Activated T-helper 1 cell treated with anti-CD3 and anti-CD28 coated beads, Interleukin-12 subunit alpha, Interleukin-12 subunit beta, Interleukin-2, Interleukin-4 antibody, amounts not matched to agents 30 ng/mL and 10 ng/mL and 1 ng/mL, durations not matched to agents 14 hours and 24 hours and 36 hours (primary cell): ENCODE measurements at regions not wholly inside any gene's neighbourhood (a gene's known extent, or its start where the extent isn't known, plus 50 kb on each side); places are given as distances from the start of the nearest gene placed in this dataset.

Source experiments
- DNase-seq: peaks from one replicate; pipeline ENCODE4 v3.0.0; 2021; ENCODE audit warnings: low spot score
- H3K27ac Mint-ChIP-seq: one replicate; pipeline ENCODE4 v1.8.0; 2021; ENCODE audit warnings: mild to moderate bottlenecking, mixed read lengths
- H3K27me3 Mint-ChIP-seq: one replicate; pipeline ENCODE4 v1.8.0; 2022; ENCODE audit warnings: mild to moderate bottlenecking, moderate library complexity, mixed read lengths; ENCODE audit not compliant: insufficient read depth
- H3K36me3 Mint-ChIP-seq: one replicate; pipeline ENCODE4 v1.8.0; 2021; ENCODE audit warnings: low read depth, mixed read lengths
- H3K4me1 Mint-ChIP-seq: one replicate; pipeline ENCODE4 v1.8.0; 2021; ENCODE audit warnings: low read depth, mixed read lengths
- H3K4me3 Mint-ChIP-seq: one replicate; pipeline ENCODE4 v1.8.0; 2021; ENCODE audit warnings: mild to moderate bottlenecking, moderate library complexity, mixed read lengths
- H3K9me3 Mint-ChIP-seq: one replicate; pipeline ENCODE4 v1.8.0; 2021; ENCODE audit warnings: mixed read lengths
- intact Hi-C: fragments of 100-400 bp; cut with micrococcal nuclease; formaldehyde crosslinking; loops from one replicate; pipeline ENCODE4 v1.15.1; 2024

DNA sequence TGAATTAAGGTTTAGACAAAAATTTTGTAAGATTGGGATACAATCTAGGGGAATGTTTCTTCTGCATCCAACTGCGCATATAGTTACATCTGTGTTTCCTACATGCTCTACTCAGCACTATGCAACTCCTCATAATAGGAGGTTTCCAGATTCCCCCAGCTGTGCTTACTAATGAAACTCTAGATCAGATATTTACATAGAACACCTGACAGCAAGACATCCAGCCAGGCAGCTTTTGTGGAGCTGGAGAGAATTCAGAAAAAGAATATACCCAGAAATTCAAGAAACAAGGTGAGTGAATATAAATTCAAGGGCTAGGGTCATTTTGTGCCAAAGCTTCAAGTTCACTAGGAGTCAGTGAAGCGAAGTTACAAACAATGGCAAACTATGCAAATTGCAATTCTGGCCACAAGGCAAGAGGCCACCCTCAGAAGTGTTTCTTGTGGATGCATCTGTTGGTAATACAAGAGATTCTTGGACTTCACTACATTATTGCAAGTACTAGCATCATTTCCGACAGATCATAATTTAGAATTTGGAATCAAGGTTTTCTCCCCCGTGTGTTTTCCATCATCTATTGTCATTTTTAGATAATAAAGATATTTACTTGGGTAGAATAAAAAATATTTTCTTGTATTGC is 341.2 kb upstream of the NAV3 start:
- Mint-ChIP-seq H3K36me3 (no peaks in the 10 kb centered on the region), H3K4me1 (no peaks in the 10 kb centered on the region), H3K27me3 (no peaks in the 10 kb centered on the region), H3K9me3 (peaks cover 4% of the 10 kb centered on the region), H3K27ac (no peak overlapping the region), H3K4me3 (no peak overlapping the region)
- DNase-seq = no peak
- intact Hi-C loops = no loop called here

DNA sequence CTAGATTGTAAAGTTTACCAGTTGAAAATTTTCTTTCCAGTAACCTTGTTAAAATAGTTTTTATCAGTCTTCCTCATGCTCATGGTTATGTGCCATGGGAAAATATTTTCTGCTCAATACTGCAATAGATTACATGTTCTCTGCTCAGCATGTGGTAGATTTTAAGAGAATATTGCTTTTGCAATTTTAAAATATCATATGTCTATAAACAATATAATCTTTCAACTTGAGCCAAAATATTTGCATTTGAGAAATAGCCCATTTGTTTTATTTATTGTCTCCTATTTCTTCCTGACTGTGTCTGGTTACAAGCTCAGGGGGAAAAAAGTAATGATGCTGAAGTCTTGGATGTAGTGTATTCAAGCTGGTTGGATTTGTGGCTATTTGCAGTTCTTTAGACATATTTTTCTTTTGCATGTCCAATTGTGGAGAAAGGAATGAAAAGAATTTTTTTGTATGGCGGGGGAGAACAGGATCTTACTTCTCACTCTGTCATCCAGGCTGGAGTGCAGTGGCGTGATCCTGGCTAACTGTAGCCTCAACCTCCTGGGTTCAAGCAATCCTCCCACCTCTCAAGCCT is 342.6 kb upstream of the NAV3 start:
- intact Hi-C loops = no loop called here
- Mint-ChIP-seq H3K9me3 (peaks cover 4% of the 10 kb centered on the region), H3K4me1 (no peaks in the 10 kb centered on the region), H3K27me3 (no peaks in the 10 kb centered on the region), H3K27ac (no peak overlapping the region), H3K36me3 (no peaks in the 10 kb centered on the region), H3K4me3 (no peak overlapping the region)
- no peak for DNase-seq

DNA sequence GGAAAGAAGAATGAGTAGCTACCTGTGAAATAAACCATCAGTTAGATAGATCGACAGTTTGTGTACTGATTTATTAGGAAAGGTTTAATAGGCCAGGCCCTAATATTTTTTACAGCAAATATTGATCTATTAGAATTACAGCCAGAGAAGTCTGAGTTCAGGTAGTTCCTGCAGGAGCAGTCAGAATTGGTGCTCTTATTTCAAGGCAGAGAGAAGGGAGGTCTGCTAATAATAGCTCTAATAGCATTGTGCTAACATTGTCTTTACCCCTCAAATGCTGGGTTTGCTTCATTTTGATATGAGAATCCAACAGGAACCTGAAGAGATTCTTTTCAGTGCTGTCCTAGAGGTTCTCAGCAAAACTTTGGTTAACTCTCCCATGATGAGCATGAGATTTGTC is 343.8 kb upstream of the NAV3 start:
- no peak for DNase-seq
- Mint-ChIP-seq H3K9me3 (peaks cover 4% of the 10 kb centered on the region), H3K4me1 (no peaks in the 10 kb centered on the region), H3K36me3 (no peaks in the 10 kb centered on the region), H3K27ac (no peak overlapping the region), H3K4me3 (no peak overlapping the region), H3K27me3 (no peaks in the 10 kb centered on the region)
- intact Hi-C loops = no loop called here

DNA sequence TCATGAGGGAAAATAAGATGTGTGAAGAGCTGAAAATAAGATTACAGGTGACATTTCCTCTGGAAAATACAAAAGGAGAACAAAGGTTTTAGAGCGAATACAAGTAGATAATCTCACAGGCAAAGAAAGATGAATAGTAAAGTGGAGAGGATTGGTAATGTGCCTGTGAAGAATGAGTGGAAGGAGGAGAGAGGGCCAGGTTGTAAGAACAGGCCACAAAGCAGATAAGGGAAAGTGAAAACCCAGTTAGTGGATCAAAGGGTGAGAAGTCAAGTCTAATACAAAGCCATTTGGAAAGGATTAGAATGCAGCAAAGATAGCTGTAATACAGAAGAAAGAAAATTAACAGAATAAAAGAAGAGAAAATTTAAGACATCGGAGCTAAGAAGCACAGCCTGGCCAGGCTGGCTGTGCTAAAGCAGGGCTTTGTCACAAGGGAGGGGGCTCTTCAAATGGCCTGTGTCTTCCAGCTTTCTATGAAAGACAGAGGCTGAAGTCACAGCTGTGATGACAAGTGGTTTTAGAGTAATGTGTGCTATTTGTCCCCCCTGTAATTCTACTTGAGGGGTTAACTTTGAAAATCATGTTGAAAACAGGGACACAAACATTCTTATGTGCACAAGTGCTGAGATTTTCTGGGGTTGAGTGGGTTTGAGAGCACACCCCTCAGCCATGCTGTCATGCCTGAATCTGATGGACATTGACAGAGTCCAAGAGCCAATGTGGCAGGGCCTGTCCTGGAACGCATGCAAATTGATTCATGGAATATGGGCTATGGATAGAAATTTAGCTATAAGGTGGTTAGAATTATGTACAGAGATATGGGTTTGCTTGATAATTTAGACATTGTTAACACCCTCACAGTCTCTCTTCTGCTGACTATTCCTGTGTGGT is 344.5 kb upstream of the NAV3 start:
- Mint-ChIP-seq H3K9me3 (peaks cover 4% of the 10 kb centered on the region), H3K27ac (no peak overlapping the region), H3K4me3 (no peak overlapping the region), H3K27me3 (no peaks in the 10 kb centered on the region), H3K4me1 (no peaks in the 10 kb centered on the region), H3K36me3 (no peaks in the 10 kb centered on the region)
- no peak for DNase-seq
- intact Hi-C loops = no loop called here

DNA sequence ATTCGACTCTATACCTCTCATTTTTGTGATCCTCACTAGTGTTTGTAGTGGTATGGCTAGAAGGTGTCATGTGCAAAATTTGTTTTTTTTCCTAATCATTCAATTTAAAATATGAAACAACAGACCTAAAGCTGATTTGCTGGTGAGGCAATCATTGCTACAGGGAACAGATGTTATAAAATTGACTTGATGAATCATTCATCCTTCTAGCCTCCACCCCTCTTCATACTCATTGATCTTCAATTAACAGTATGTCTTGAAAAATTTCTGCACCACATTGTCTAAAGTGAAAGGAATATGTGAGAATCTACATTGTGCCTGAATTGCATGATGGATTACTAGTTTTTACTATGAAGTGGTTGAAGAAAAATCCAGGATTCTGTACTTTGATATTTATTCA is 349.0 kb upstream of the NAV3 start:
- Mint-ChIP-seq H3K27ac (no peak overlapping the region), H3K4me1 (no peaks in the 10 kb centered on the region), H3K36me3 (no peaks in the 10 kb centered on the region), H3K4me3 (no peak overlapping the region), H3K9me3 (no peaks in the 10 kb centered on the region), H3K27me3 (no peaks in the 10 kb centered on the region)
- intact Hi-C loops = no loop called here
- DNase-seq = no peak

DNA sequence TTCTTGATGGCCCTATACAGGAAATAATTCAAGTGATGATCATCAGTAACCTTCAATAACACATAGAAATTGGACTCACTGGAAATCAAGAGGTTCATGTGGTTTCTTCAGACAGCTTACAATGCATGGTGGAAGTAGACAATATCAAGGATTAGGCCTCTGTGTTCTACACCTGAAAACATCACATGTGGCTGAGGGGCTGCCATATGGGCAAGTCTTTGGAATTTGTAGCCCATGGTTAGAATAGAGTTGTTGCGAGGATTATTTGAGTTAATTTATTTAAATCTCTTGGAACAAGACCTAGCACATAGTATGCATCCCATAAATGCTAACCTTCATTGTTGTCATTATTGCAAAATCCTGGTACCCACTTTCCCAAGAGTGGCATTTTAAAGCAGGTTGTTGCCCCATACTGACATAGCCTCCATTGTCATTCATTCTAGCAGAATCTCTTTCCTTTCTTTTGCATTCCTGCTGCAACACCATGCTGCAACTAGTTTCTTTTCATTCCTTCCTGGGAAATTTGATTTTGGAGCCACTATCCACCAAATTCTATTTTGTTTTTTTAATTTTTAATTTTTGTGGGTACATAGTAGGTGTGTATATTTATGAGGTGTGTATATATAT is 352.7 kb upstream of the NAV3 start:
- Mint-ChIP-seq H3K4me3 (no peak overlapping the region), H3K36me3 (no peaks in the 10 kb centered on the region), H3K27me3 (no peaks in the 10 kb centered on the region), H3K27ac (no peak overlapping the region), H3K9me3 (no peaks in the 10 kb centered on the region), H3K4me1 (no peaks in the 10 kb centered on the region)
- intact Hi-C loops = no loop called here
- no peak for DNase-seq

DNA sequence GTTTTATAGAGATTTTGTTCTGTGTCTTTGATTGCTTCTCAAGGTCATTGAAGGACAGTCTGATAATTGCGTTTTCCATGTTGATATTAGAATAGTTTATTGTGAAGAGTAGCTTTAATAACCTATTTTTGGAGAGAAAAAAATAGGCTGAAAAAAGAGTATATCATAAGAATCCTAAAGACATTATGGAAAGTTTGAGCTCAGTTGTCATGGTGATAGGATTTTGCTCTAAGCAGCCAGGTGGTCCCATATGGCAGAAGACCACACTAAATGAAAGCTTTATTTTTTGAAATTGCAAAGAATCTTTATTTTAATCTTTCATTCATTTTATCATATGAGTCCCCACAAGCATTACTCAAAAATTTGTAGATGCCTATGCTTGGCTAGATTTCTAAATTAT is 358.9 kb upstream of the NAV3 start:
- Mint-ChIP-seq H3K27ac (no peak overlapping the region), H3K4me3 (no peak overlapping the region), H3K4me1 (no peaks in the 10 kb centered on the region), H3K9me3 (no peaks in the 10 kb centered on the region), H3K36me3 (no peaks in the 10 kb centered on the region), H3K27me3 (no peaks in the 10 kb centered on the region)
- DNase-seq = no peak
- intact Hi-C loops = no loop called here

DNA sequence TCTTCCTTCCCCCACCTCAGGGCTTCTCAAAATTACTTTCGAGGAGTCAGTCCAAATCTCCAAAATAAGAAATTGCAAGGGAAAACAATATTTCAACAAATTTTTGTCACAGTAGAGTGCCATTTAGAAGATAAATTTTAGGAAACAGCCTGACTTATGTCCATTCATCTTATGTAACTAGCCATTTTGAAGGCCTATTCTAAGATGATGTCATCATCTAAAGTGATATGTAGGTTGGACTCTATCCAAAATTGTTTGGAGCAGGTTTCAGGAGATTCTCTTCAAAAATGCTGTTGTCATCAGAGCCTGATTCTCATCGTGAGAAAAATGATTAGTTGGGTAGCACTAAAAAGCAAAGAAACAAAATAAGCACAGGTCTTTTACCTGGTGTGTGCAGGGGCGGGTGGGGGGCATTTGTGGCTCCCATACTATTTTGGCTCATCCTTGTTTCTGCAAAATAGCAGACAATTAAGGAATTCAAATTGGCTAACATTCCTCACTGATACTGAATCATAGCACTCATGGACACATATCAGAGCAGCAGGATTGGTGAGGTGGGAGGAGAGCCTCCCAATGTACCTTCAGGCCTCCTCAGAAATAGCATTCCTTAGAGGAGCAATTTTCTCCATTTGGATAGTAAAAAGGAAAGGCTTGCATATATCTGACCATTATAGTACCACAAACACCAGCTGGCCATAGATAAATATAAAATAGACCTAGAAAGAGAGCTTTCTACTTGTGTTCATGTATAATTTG is 360.9 kb upstream of the NAV3 start:
- no peak for DNase-seq
- no peaks in the 10 kb centered on the region for H3K36me3 Mint-ChIP-seq
- H3K9me3 Mint-ChIP-seq = peaks cover 8% of the 10 kb centered on the region
- no peaks in the 10 kb centered on the region for H3K27me3 Mint-ChIP-seq
- no peaks in the 10 kb centered on the region for H3K4me1 Mint-ChIP-seq
- no peak overlapping the region for H3K4me3 Mint-ChIP-seq
- intact Hi-C loops = no loop called here
- H3K27ac Mint-ChIP-seq = no peak overlapping the region

DNA sequence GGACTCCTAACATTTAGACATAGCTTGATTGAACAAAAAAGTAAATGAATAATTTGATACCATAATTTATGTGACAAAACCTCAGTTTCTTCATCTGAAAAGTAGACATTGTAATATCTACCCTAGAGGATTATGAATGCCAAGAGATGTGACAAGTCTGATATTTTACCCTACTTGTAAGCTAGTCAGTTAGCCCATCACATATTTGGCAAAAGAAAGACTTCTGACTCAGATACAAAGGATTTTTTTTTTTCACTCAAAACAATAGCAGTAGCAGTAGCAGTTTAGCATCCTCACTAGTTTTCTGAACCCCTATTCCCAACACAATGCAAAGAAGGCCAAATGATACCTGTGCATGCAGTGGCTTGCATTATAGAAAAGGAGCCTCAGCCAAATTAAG is 377.3 kb upstream of the E2F7 start:
- Mint-ChIP-seq H3K9me3 (peaks cover 5% of the 10 kb centered on the region), H3K4me1 (no peaks in the 10 kb centered on the region), H3K4me3 (no peak overlapping the region), H3K27me3 (no peaks in the 10 kb centered on the region), H3K27ac (no peak overlapping the region), H3K36me3 (no peaks in the 10 kb centered on the region)
- intact Hi-C loops = no loop called here
- DNase-seq = no peak

DNA sequence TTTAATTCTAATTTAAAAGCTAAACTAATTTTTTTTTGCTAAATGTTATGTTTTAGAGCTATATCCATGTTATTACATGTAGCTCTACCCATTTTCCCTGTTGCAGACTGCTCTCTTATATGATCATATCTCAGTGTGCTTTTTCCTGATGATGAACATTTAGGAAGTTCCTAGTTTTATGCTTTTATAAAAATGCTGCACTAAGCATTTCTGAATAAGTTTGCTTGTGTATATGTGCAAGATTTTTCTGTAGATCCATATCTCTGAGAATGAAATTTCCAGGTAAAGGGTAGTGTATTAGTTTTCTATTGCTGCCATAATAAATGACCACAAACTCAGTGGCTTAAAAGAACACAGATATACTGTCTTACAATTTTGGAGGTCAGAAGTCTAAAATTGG is 374.4 kb upstream of the E2F7 start:
- Mint-ChIP-seq H3K9me3 (no peaks in the 10 kb centered on the region), H3K4me3 (no peak overlapping the region), H3K36me3 (no peaks in the 10 kb centered on the region), H3K27ac (no peak overlapping the region), H3K27me3 (no peaks in the 10 kb centered on the region), H3K4me1 (no peaks in the 10 kb centered on the region)
- intact Hi-C loops = no loop called here
- no peak for DNase-seq

DNA sequence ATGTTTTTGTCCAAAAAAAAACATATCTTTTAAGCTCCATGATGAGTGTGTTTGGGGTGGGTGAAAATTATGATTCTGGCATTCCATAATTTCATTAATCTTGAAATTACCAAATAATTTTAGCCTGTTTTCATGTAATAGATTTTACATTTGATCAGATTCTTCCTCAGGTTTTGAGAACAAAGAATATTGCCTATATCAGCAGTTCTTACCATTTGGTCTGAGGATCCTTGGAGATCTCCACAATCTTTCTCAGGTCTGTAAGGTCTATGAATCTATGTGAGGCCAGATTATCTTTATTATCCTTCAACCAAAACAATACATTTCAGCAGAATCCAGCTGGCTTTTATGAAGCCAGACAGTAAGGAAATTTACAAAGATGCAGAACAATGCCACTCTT is 373.3 kb upstream of the E2F7 start:
- Mint-ChIP-seq H3K27me3 (no peaks in the 10 kb centered on the region), H3K9me3 (no peaks in the 10 kb centered on the region), H3K4me1 (no peaks in the 10 kb centered on the region), H3K36me3 (no peaks in the 10 kb centered on the region), H3K4me3 (no peak overlapping the region), H3K27ac (no peak overlapping the region)
- no peak for DNase-seq
- intact Hi-C loops = no loop called here

DNA sequence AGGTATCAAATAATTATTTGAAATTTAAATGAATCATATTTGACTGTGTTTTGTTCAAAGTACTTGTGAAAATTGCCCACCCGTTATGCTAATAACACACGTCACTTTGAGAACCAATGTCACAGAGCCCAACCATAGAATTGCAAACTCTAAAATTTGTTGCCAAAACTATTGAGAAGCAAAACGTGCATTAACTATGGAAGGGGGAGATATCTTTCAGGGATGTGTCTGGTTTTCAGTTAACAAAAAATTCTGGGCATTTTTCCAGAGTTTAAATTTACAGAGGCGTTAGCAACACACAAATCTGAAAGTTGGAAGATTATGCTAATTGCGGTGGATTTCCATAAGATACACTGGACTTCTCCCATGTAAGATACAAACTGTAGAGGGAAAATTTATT is 371.8 kb upstream of the E2F7 start:
- Mint-ChIP-seq H3K4me1 (no peaks in the 10 kb centered on the region), H3K36me3 (no peaks in the 10 kb centered on the region), H3K27me3 (no peaks in the 10 kb centered on the region), H3K27ac (no peak overlapping the region), H3K4me3 (no peak overlapping the region), H3K9me3 (no peaks in the 10 kb centered on the region)
- no peak for DNase-seq
- intact Hi-C loops = no loop called here
